Loucy (cell line): ENCODE measurements at regions not wholly inside any gene's neighbourhood (a gene's known extent, or its start where the extent isn't known, plus 50 kb on each side); places are given as distances from the start of the nearest gene placed in this dataset.

ENCODE experiments used
- EZH2phosphoT487 ChIP-seq: fragments of 200-600 bp; IDR thresholded peaks from 2 replicates; pipeline ENCODE4 v1.6.1; 2018; ENCODE audit warnings: antibody characterized with exemption, mild to moderate bottlenecking, moderate library complexity, borderline replicate concordance
- TF ChIP-seq, protein P1 (sequence below): fragments of 200-600 bp; sonication (generic); conservative IDR thresholded peaks from 2 replicates; pipeline ENCODE4 v1.5.1; 2014; ENCODE audit warnings: mild to moderate bottlenecking, antibody characterized with exemption, low read length

DNA sequence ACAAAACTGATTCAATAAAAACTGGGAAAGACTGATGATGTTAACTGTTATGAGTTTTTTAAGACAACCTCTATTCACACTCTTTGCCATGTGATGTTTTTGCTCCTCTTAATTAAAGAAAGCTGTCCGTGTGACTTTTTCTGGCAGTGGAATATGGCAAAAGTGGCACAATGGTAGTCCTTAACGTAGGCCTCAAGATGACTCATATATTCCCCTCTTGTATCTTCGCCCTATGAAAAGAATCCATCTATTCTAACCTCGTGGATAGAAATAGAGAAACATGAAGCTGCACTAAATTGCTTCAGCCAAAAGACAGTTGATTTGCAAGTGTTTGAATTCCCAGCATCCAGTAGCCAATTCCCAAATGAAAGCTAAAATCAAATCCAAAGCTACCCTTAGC lies 603.8 kb upstream of the PCDH7 start:
- TF ChIP-seq, protein P1, sequence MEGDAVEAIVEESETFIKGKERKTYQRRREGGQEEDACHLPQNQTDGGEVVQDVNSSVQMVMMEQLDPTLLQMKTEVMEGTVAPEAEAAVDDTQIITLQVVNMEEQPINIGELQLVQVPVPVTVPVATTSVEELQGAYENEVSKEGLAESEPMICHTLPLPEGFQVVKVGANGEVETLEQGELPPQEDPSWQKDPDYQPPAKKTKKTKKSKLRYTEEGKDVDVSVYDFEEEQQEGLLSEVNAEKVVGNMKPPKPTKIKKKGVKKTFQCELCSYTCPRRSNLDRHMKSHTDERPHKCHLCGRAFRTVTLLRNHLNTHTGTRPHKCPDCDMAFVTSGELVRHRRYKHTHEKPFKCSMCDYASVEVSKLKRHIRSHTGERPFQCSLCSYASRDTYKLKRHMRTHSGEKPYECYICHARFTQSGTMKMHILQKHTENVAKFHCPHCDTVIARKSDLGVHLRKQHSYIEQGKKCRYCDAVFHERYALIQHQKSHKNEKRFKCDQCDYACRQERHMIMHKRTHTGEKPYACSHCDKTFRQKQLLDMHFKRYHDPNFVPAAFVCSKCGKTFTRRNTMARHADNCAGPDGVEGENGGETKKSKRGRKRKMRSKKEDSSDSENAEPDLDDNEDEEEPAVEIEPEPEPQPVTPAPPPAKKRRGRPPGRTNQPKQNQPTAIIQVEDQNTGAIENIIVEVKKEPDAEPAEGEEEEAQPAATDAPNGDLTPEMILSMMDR: no peak
- TF ChIP-seq EZH2phosphoT487: no peak
